ENCODE measurements at regions not wholly inside any gene's neighbourhood (a gene's known extent, or its start where the extent isn't known, plus 50 kb on each side); places are given as distances from the start of the nearest gene placed in this dataset.

DNA sequence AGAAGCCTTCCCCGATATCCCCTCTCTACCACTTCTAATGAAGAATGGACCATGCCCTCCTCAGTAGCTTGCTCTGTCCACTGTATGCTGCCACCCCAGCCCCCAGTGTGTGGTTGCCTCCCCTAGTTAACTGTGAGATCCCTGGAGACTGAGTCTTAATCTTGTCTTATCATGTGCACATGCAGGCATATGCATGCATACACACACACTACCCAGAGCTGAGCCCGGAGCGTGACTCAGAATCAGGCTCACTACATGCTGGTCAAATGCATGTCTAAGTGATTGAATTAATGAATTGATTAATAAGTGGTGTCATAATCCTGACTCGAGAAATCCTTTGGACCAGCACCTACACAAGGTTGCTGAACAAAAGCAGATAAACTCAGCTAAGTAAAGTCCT lies 99.4 kb downstream of the CCT6B start:
- H3K4me2 ChIP-seq (ENCODE audit: low read length), result no peak overlapping the region
- H3K9ac ChIP-seq (ENCODE audit: low read length), result no peak overlapping the region
- H4K91ac ChIP-seq (ENCODE audit: low read depth, low read length), result no peak overlapping the region
- H3K79me2 ChIP-seq (ENCODE audit: control insufficient read depth, insufficient read depth, low read length, poor library complexity), result no peaks in the 10 kb centered on the region
- H2AFZ ChIP-seq (ENCODE audit: insufficient read depth, low read length, poor library complexity), result no peak overlapping the region
- no peaks in the 10 kb centered on the region for H3K27me3 ChIP-seq (ENCODE audit: insufficient read depth, low read length)
- no peaks in the 10 kb centered on the region for H3K4me1 ChIP-seq (ENCODE audit: control insufficient read depth in 1 of 2, insufficient read depth in 2 of 2, low read length in 2 of 2)
- WGBS (ENCODE audit: extremely low coverage, insufficient coverage, insufficient read length), result no CpG with 5 or more reads among the region's 4 CpGs
- H3K27ac ChIP-seq (ENCODE audit: low read depth, low read length), result no peak overlapping the region
- no peak overlapping the region for H2AK5ac ChIP-seq (ENCODE audit: low read length)
- H3K4ac ChIP-seq (ENCODE audit: low read depth, low read length), result no peak overlapping the region
- H3K18ac ChIP-seq (ENCODE audit: low read length), result no peak overlapping the region
- H2BK120ac ChIP-seq (ENCODE audit: insufficient read depth, low read length, poor library complexity), result no peak overlapping the region
- no peaks in the 10 kb centered on the region for H3K36me3 ChIP-seq (ENCODE audit: control insufficient read depth in 1 of 2, insufficient read depth in 2 of 2, low read length in 2 of 2)
- no peak overlapping the region for H4K8ac ChIP-seq (ENCODE audit: low read depth, low read length)
- no peak overlapping the region for H2BK12ac ChIP-seq (ENCODE audit: low read length)
- H3K9me3 ChIP-seq (ENCODE audit: insufficient read depth, low read depth, low read length), result no peaks in the 10 kb centered on the region
- H2BK5ac ChIP-seq (ENCODE audit: low read depth, low read length, poor library complexity), result no peak overlapping the region
- DNase-seq, result no peak
- no peak overlapping the region for H3K4me3 ChIP-seq (ENCODE audit: low read depth, low read length)
- no peak overlapping the region for H4K12ac ChIP-seq (ENCODE audit: low read depth, low read length)
- H3K14ac ChIP-seq (ENCODE audit: low read length), result no peak overlapping the region
- H3K79me1 ChIP-seq (ENCODE audit: low read length), result no peaks in the 10 kb centered on the region
- no peak overlapping the region for H3K23ac ChIP-seq (ENCODE audit: low read length)

DNA sequence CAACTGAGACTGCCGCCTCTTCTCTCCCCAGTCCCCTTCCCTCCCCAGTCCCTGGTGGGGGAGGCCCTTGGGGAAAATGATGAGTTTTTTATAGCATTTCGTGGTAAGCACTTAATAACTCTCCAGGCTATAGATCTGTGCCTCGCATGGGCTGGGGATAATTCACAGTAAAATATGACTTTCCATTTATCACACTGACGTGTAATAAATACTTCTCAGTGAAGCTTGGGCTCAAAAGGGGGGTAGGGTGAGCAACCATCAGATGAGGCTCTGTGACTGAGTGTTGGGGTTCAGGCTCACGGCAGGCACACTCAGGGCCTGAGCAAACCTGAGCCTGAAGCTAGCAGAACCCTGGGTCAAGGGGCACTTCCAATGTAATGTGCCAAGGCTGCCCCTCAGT lies 101.6 kb downstream of the CCT6B start:
- H3K9me3 ChIP-seq (ENCODE audit: insufficient read depth, low read depth, low read length), result no peaks in the 10 kb centered on the region
- H2BK5ac ChIP-seq (ENCODE audit: low read depth, low read length, poor library complexity), result no peak overlapping the region
- no peaks in the 10 kb centered on the region for H3K36me3 ChIP-seq (ENCODE audit: control insufficient read depth in 1 of 2, insufficient read depth in 2 of 2, low read length in 2 of 2)
- no peak overlapping the region for H2BK12ac ChIP-seq (ENCODE audit: low read length)
- H3K27ac ChIP-seq (ENCODE audit: low read depth, low read length), result no peak overlapping the region
- H3K4ac ChIP-seq (ENCODE audit: low read depth, low read length), result no peak overlapping the region
- no peak overlapping the region for H2AK5ac ChIP-seq (ENCODE audit: low read length)
- no peak overlapping the region for H4K12ac ChIP-seq (ENCODE audit: low read depth, low read length)
- no peak overlapping the region for H3K4me3 ChIP-seq (ENCODE audit: low read depth, low read length)
- H2AFZ ChIP-seq (ENCODE audit: insufficient read depth, low read length, poor library complexity), result no peak overlapping the region
- DNase-seq, result no peak
- H3K9ac ChIP-seq (ENCODE audit: low read length), result no peak overlapping the region
- H3K23ac ChIP-seq (ENCODE audit: low read length), result no peak overlapping the region
- H3K18ac ChIP-seq (ENCODE audit: low read length), result no peak overlapping the region
- H3K79me1 ChIP-seq (ENCODE audit: low read length), result no peaks in the 10 kb centered on the region
- no peak overlapping the region for H3K4me2 ChIP-seq (ENCODE audit: low read length)
- no peak overlapping the region for H3K14ac ChIP-seq (ENCODE audit: low read length)
- H3K79me2 ChIP-seq (ENCODE audit: control insufficient read depth, insufficient read depth, low read length, poor library complexity), result no peaks in the 10 kb centered on the region
- no peaks in the 10 kb centered on the region for H3K27me3 ChIP-seq (ENCODE audit: insufficient read depth, low read length)
- H4K8ac ChIP-seq (ENCODE audit: low read depth, low read length), result no peak overlapping the region
- H4K91ac ChIP-seq (ENCODE audit: low read depth, low read length), result no peak overlapping the region
- no peak overlapping the region for H2BK120ac ChIP-seq (ENCODE audit: insufficient read depth, low read length, poor library complexity)
- WGBS (ENCODE audit: extremely low coverage, insufficient coverage, insufficient read length), result no CpG with 5 or more reads among the region's 5 CpGs
- H3K4me1 ChIP-seq (ENCODE audit: control insufficient read depth in 1 of 2, insufficient read depth in 2 of 2, low read length in 2 of 2), result no peaks in the 10 kb centered on the region

DNA sequence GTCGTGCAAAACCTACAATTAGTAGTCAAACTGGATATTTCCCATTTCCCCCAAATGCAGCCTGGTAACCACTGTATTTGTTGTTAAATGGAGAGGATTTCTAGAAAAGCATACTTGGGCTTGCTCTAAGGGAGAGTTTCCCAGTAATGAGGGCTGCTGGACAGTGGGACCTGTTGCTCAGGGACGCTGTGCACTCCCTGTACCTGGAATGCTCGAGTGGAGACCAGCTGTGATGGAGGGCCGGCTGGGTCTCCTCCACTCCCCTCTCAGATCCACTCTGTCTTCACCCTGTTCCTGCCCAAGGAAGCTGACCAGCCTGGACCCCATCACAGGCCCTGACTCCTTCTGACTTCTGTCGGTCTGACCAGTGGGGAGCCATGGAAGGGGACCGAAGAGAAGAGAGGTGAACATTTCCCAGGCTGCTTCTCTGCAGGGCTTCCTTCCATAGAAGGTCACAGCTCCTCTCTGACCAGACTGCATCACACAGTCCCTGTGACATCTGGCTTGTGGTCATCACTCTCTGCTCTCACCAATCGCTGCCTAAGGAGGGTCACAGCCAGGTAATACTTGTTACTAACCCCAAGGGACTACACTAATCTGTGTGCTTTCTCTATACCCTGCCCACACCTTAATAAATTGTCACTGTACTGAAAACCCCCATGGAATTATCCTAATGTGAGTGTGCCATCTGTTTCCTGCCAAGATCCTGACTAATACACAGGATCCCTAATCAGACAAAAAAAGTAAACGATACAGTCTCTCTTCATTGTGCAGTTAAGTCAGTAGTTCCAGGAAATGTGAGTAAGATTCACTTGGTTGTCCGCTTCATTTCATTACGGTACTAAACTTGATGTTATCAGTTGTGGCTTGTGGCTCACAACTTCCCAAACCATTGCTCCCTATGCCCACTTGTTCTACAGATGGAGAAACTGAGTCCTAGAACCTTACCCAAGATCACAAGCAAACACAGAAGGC lies 102.4 kb downstream of the CCT6B start:
- H4K91ac ChIP-seq (ENCODE audit: low read depth, low read length), result no peak overlapping the region
- no peak overlapping the region for H3K18ac ChIP-seq (ENCODE audit: low read length)
- H3K79me2 ChIP-seq (ENCODE audit: control insufficient read depth, insufficient read depth, low read length, poor library complexity), result no peaks in the 10 kb centered on the region

DNA sequence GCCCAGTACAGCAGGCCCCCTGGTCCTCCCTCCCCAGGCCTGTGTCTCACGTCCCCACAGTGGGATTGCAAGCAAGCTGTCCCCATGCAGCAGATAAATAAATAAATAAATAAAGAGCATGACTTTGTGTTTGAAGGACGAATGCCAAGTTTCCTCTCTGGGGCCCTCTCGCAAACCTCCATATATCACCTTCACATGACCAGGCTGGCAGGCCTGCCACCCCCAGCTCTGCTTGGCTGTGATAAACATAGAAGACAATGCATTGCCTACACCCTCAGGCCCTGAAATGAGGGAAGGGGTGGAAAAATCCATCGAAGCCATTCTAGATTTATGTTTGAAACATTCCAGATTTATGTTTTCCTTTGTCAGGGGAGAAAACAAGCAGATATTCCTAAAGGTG lies 107.3 kb downstream of the CCT6B start:
- WGBS (ENCODE audit: extremely low coverage, insufficient coverage, insufficient read length), result no CpG with 5 or more reads among the region's 4 CpGs
- Histone ChIP-seq H3K36me3 (ENCODE audit: control insufficient read depth in 1 of 2, insufficient read depth in 2 of 2, low read length in 2 of 2) (no peaks in the 10 kb centered on the region), H3K9ac (ENCODE audit: low read length) (no peak overlapping the region), H2BK120ac (ENCODE audit: insufficient read depth, low read length, poor library complexity) (no peak overlapping the region), H3K4ac (ENCODE audit: low read depth, low read length) (no peak overlapping the region), H2AK5ac (ENCODE audit: low read length) (no peak overlapping the region), H3K27me3 (ENCODE audit: insufficient read depth, low read length) (no peaks in the 10 kb centered on the region), H3K23ac (ENCODE audit: low read length) (no peak overlapping the region), H3K4me2 (ENCODE audit: low read length) (no peak overlapping the region), H2BK12ac (ENCODE audit: low read length) (no peak overlapping the region), H2BK5ac (ENCODE audit: low read depth, low read length, poor library complexity) (no peak overlapping the region), H3K14ac (ENCODE audit: low read length) (no peak overlapping the region), H3K4me1 (ENCODE audit: control insufficient read depth in 1 of 2, insufficient read depth in 2 of 2, low read length in 2 of 2) (no peaks in the 10 kb centered on the region), H3K79me1 (ENCODE audit: low read length) (no peaks in the 10 kb centered on the region), H3K79me2 (ENCODE audit: control insufficient read depth, insufficient read depth, low read length, poor library complexity) (no peaks in the 10 kb centered on the region), H4K91ac (ENCODE audit: low read depth, low read length) (no peak overlapping the region), H4K12ac (ENCODE audit: low read depth, low read length) (no peak overlapping the region), H2AFZ (ENCODE audit: insufficient read depth, low read length, poor library complexity) (no peak overlapping the region), H3K4me3 (ENCODE audit: low read depth, low read length) (no peak overlapping the region), H3K27ac (ENCODE audit: low read depth, low read length) (no peak overlapping the region), H3K9me3 (ENCODE audit: insufficient read depth, low read depth, low read length) (no peaks in the 10 kb centered on the region), H4K8ac (ENCODE audit: low read depth, low read length) (no peak overlapping the region), H3K18ac (ENCODE audit: low read length) (no peak overlapping the region)
- no peak for DNase-seq

More for the DNA sequence above, 102.4 kb downstream of the CCT6B start:
- Histone ChIP-seq H3K4ac (ENCODE audit: low read depth, low read length) (no peak overlapping the region), H4K12ac (ENCODE audit: low read depth, low read length) (no peak overlapping the region), H3K4me3 (ENCODE audit: low read depth, low read length) (no peak overlapping the region), H3K23ac (ENCODE audit: low read length) (no peak overlapping the region), H4K8ac (ENCODE audit: low read depth, low read length) (no peak overlapping the region), H3K79me1 (ENCODE audit: low read length) (no peaks in the 10 kb centered on the region), H3K14ac (ENCODE audit: low read length) (no peak overlapping the region), H2BK12ac (ENCODE audit: low read length) (no peak overlapping the region), H2AK5ac (ENCODE audit: low read length) (no peak overlapping the region), H2BK5ac (ENCODE audit: low read depth, low read length, poor library complexity) (no peak overlapping the region), H2AFZ (ENCODE audit: insufficient read depth, low read length, poor library complexity) (no peak overlapping the region), H2BK120ac (ENCODE audit: insufficient read depth, low read length, poor library complexity) (no peak overlapping the region), H3K9ac (ENCODE audit: low read length) (no peak overlapping the region), H3K27me3 (ENCODE audit: insufficient read depth, low read length) (no peaks in the 10 kb centered on the region), H3K36me3 (ENCODE audit: control insufficient read depth in 1 of 2, insufficient read depth in 2 of 2, low read length in 2 of 2) (no peaks in the 10 kb centered on the region), H3K27ac (ENCODE audit: low read depth, low read length) (no peak overlapping the region), H3K4me2 (ENCODE audit: low read length) (no peak overlapping the region), H3K4me1 (ENCODE audit: control insufficient read depth in 1 of 2, insufficient read depth in 2 of 2, low read length in 2 of 2) (no peaks in the 10 kb centered on the region), H3K9me3 (ENCODE audit: insufficient read depth, low read depth, low read length) (no peaks in the 10 kb centered on the region)
- WGBS (ENCODE audit: extremely low coverage, insufficient coverage, insufficient read length), result no CpG with 5 or more reads among the region's 10 CpGs
- DNase-seq, result no peak

All from trophoblast cell (in vitro differentiated cells and primary cell).